Islet of Langerhans (tissue), 1 donor: ENCODE measurements at regions not wholly inside any gene's neighbourhood (a gene's known extent, or its start where the extent isn't known, plus 50 kb on each side); places are given as distances from the start of the nearest gene placed in this dataset.

Source experiments
- FAIRE-seq: peaks from one replicate; lab custom pipeline; 2011; peaks lifted over from hg19 to GRCh38; lab: Jason Lieb, UNC

- FAIRE-seq = no peak
Observed at GRCh38 chr13:63050287-63050686, 1634.6 kb upstream of the PCDH20 start.

GRCh38 chr13:63048653-63049052 is 1633.0 kb upstream of the PCDH20 start:
- no peak for FAIRE-seq

- no peak for FAIRE-seq
Observed at GRCh38 chr13:63044589-63045313, 1629.1 kb upstream of the PCDH20 start.

DNA sequence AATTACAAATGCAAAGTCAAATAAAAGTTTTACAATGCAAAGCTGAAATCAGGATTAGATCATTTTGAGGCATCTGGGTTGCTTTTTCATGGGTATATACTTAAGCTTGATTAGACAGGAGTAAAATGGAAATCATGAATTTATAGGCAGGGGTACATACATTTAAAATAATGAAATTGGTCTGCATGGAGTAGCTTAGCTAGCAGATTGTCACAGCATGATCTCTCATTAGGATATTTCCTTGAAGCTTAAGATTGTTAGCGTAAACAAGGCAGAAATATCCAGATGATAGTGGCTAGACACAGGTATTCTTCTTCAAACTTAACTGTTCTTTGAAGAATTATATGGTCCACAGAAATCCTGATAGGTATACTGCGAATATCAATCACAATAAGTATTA is 1627.0 kb upstream of the PCDH20 start:
- no peak for FAIRE-seq

DNA sequence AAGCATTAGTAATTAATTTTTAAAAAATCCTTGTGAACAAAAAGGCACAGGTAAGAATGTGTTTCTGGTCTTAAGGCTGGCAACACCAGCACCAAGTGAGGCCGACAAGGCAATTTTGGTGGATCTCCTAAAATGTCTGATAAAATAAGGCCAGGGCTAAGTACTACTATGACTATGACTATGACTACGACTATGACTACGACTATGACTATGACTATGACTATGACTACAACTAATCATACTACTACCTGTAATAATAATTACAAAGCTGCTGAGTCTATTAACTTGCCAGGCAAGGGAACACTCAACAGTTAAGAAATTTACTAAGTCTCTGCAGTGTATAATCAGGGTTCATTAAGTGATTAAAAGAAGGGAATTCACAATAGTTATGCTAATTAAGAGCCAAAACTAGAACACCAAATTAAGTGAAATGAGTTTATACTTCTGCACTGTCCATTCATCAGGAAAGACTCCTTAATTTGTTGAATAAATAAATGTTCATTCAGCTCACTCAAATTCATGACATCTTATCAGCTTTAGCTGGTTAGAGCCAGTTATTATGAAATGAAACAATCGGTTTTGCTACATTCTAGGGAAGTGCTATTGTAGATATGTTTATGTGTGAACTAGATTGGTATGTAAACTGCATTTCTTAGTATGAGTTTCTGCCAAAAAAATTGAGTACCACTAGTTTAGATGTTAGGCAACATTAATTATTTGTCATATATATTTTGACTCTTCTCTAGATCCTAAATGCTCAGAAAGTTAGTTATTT is 1626.2 kb upstream of the PCDH20 start:
- FAIRE-seq = no peak

- no peak for FAIRE-seq
Observed at GRCh38 chr13:63026285-63026797, 1610.7 kb upstream of the PCDH20 start.

GRCh38 chr13:63025741-63026140 is 1610.1 kb upstream of the PCDH20 start:
- no peak for FAIRE-seq

GRCh38 chr13:63024458-63024857 is 1608.8 kb upstream of the PCDH20 start:
- no peak for FAIRE-seq

DNA sequence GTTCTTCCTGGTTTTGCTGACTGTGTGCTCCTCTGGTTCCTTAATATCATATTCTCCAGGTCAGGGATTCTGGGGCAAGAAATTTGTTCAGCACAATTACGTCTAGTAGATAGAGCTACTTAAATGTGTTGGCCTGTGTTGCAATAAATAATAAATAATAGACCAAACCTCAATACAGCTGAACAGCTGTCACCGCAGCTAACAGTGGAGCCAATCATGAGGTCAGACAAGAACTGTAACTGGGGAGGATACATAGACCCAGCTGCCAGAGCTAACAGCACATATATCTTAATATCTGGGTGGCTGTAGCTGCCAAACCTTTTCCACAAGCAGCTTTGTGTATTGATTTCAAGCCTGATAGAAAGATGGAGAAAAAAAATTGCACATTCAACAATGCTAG is 1596.3 kb upstream of the PCDH20 start:
- FAIRE-seq = no peak

DNA sequence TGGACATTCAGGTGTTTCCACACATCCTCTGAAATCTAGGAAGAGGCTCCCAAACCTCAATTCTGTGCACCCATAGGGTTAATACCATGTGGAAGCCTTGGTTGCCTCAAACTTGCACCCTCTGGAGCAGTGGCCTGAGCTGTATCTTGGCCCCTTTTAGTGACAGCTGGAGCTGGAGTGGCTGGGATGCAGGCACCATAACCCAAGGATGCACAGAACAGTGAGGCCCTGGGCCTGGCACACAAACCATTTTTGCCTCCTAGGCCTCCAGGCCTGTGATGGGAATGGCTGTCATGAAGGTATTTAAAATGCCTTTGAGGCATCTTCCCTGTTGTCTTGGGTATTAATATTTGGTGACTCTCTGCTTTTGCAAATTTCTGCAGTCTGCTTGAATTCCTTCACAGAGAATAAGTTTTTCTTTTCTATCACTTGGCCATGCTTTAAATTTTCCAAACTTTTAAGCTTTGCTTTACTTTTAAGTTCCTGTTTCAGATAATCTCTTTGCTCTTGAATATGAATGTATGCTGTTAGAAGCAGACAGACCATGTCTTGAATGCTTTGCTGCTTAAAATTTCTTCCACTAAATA is 1594.5 kb upstream of the PCDH20 start:
- no peak for FAIRE-seq

GRCh38 chr13:63005625-63006024 is 1590.0 kb upstream of the PCDH20 start:
- FAIRE-seq = no peak

DNA sequence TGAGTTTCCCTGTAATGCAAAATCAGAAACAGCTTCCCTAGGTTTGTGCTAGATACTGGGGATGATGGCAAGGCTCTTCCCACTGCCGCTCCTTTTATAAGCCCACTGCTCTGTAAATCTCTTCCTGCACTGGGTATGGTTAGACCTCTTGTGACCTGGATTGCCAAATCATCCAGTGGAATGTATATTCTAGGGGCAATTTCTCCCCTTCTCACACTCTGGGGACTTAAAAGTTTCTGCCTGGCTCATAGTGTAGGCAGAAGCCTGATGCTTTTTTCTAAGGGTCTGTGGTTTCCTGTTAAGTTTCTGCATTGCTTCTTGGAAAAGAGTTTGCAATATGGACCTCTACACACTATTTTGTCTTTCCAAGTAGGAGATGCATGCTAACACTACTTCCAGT is 1582.0 kb upstream of the PCDH20 start:
- FAIRE-seq = no peak

GRCh38 chr13:62997038-62997599 is 1581.5 kb upstream of the PCDH20 start:
- no peak for FAIRE-seq

DNA sequence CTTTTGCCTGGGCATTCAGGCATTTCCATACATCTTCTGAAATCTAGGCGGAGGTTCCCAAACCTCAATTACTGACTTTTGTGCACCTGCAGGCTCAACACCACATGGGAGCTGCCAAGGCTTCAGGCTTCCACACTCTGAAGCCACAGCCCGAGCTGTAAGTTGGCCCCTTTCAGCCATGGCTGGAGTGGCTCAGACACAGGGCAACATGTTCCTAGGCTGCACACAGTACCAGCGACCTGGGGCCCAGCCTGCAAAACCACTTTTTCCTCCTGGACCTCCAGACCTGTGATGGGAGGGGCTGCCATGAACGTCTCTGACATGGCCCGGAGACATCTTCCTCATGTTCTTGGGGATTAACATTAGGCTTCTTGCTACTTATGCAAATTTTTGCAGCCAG is 1558.2 kb upstream of the PCDH20 start:
- no peak for FAIRE-seq

- no peak for FAIRE-seq
Observed at GRCh38 chr13:62964522-62964921, 1548.9 kb upstream of the PCDH20 start.

- FAIRE-seq = no peak
Observed at GRCh38 chr13:62960723-62961122, 1545.1 kb upstream of the PCDH20 start.

GRCh38 chr13:62933809-62934208 is 1518.2 kb upstream of the PCDH20 start:
- FAIRE-seq = no peak

GRCh38 chr13:62932256-62932883 is 1516.7 kb upstream of the PCDH20 start:
- peak; percentile 47 for FAIRE-seq

- no peak for FAIRE-seq
Observed at GRCh38 chr13:62931853-62932252, 1516.2 kb upstream of the PCDH20 start.

DNA sequence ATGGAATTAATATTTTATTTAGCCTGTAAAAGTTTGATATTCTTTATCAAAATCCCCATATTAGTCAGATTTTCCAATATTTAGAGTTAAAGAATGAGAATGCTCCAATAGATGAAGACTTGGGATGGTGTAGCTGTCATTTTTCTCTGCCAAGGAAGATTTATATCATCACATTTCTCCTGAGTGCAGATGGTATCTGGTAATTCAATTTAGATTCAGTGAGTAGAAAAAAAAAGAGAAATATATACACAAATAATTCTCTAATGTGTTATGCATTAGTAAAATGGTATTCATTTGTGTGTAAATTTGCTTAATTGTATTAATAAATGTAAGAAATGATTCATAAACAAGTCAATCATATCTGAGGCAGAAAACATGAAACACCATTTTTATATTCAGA is 1508.7 kb upstream of the PCDH20 start:
- no peak for FAIRE-seq

GRCh38 chr13:62920159-62920558 is 1504.5 kb upstream of the PCDH20 start:
- FAIRE-seq = no peak

- FAIRE-seq = no peak
Observed at GRCh38 chr13:62919491-62919890, 1503.8 kb upstream of the PCDH20 start.
